GM12874 (cell line): ENCODE measurements at regions not wholly inside any gene's neighbourhood (a gene's known extent, or its start where the extent isn't known, plus 50 kb on each side); places are given as distances from the start of the nearest gene placed in this dataset.

Experiments used
- CTCF ChIP-seq: IDR thresholded peaks from 2 replicates; pipeline ENCODE4 v1.5.1; 2011; ENCODE audit warnings: low read depth, mild to moderate bottlenecking, control low read depth, low read length, moderate library complexity; ENCODE audit not compliant: insufficient read depth

- TF ChIP-seq CTCF = no peak
Measured at GRCh38 chr16:59601452-59601851, 867.3 kb upstream of the GOT2 start.

GRCh38 chr16:59597269-59597668, 863.2 kb upstream of the GOT2 start:
- no peak for TF ChIP-seq CTCF

- no peak for TF ChIP-seq CTCF
Measured at GRCh38 chr16:59596693-59597092, 862.6 kb upstream of the GOT2 start.

GRCh38 chr16:59593194-59593661, 859.1 kb upstream of the GOT2 start:
- TF ChIP-seq CTCF = no peak

- no peak for TF ChIP-seq CTCF
Measured at GRCh38 chr16:59591480-59591879, 857.4 kb upstream of the GOT2 start.

- no peak for TF ChIP-seq CTCF
Measured at GRCh38 chr16:59590845-59591244, 856.7 kb upstream of the GOT2 start.

- no peak for TF ChIP-seq CTCF
Measured at GRCh38 chr16:59586331-59586730, 852.2 kb upstream of the GOT2 start.

GRCh38 chr16:59574296-59574695, 840.2 kb upstream of the GOT2 start:
- no peak for TF ChIP-seq CTCF
